ENCODE measurements at regions not wholly inside any gene's neighbourhood (a gene's known extent, or its start where the extent isn't known, plus 50 kb on each side); places are given as distances from the start of the nearest gene placed in this dataset.
A peak's percentile ranks its signal among the peaks of the same experiment; 100 is the strongest.

GRCh38 chr11:26193694-26194365 is 138.1 kb upstream of the ANO3 start:
- Histone ChIP-seq H3K36me3 (no peaks in the 10 kb centered on the region), H3K27ac (no peak overlapping the region), H3K9me3 (no peaks in the 10 kb centered on the region), H3K4me1 (peaks cover 0 to under 1% of the 10 kb centered on the region in 2 donors), H3K27me3 (no peaks in the 10 kb centered on the region), H3K4me3 (no peak overlapping the region)
- TF ChIP-seq POLR2A (IDR thresholded peaks at IDR 0.05) (no peak), CTCF (IDR thresholded peaks at IDR 0.05) (no peak)
- intact Hi-C loops (cut with DNase I; ENCODE audit: low total_unique reads), result no loop called here
- DNase-seq, result no peak

GRCh38 chr11:26194881-26195280 is 137.0 kb upstream of the ANO3 start:
- Histone ChIP-seq H3K9me3 (no peaks in the 10 kb centered on the region), H3K27ac (no peak overlapping the region), H3K36me3 (no peaks in the 10 kb centered on the region), H3K4me3 (no peak overlapping the region), H3K27me3 (no peaks in the 10 kb centered on the region), H3K4me1 (no peaks in the 10 kb centered on the region)
- intact Hi-C loops (cut with DNase I; ENCODE audit: low total_unique reads), result no loop called here
- TF ChIP-seq POLR2A (IDR thresholded peaks at IDR 0.05), result no peak
- no peak for TF ChIP-seq CTCF (IDR thresholded peaks at IDR 0.05)
- no peak for DNase-seq

GRCh38 chr11:26198532-26199096 is 133.3 kb upstream of the ANO3 start:
- intact Hi-C loops (cut with DNase I; ENCODE audit: low total_unique reads), result no loop called here
- Histone ChIP-seq H3K27ac (peak overlapping the region in 1 of 2 donors; percentile 42), H3K36me3 (no peaks in the 10 kb centered on the region), H3K4me3 (no peak overlapping the region), H3K4me1 (no peaks in the 10 kb centered on the region), H3K27me3 (no peaks in the 10 kb centered on the region), H3K9me3 (no peaks in the 10 kb centered on the region)
- TF ChIP-seq POLR2A (IDR thresholded peaks at IDR 0.05), result no peak
- TF ChIP-seq CTCF (IDR thresholded peaks at IDR 0.05), result no peak
- DNase-seq, result no peak

GRCh38 chr11:26199331-26200095 is 132.4 kb upstream of the ANO3 start:
- TF ChIP-seq CTCF (IDR thresholded peaks at IDR 0.05) (no peak), POLR2A (IDR thresholded peaks at IDR 0.05) (no peak)
- H3K9me3 ChIP-seq, result no peaks in the 10 kb centered on the region
- H3K36me3 ChIP-seq, result no peaks in the 10 kb centered on the region
- H3K27me3 ChIP-seq, result no peaks in the 10 kb centered on the region
- H3K4me3 ChIP-seq, result no peak overlapping the region
- H3K4me1 ChIP-seq, result no peaks in the 10 kb centered on the region
- H3K27ac ChIP-seq, result peak overlapping the region; percentile 33 to 42
- intact Hi-C loops (cut with DNase I; ENCODE audit: low total_unique reads), result no loop called here
- DNase-seq, result no peak

- no peaks in the 10 kb centered on the region for H3K27me3 ChIP-seq
- no peaks in the 10 kb centered on the region for H3K4me1 ChIP-seq
- TF ChIP-seq CTCF (IDR thresholded peaks at IDR 0.05) (no peak), POLR2A (IDR thresholded peaks at IDR 0.05) (no peak)
- no peak overlapping the region for H3K4me3 ChIP-seq
- no peak for DNase-seq
- H3K9me3 ChIP-seq, result no peaks in the 10 kb centered on the region
- intact Hi-C loops (cut with DNase I; ENCODE audit: low total_unique reads), result no loop called here
- H3K36me3 ChIP-seq, result no peaks in the 10 kb centered on the region
- H3K27ac ChIP-seq, result no peak overlapping the region
These were observed 130.5 kb upstream of the ANO3 start for GRCh38 chr11:26201411-26201810.
